Left kidney (tissue), 1 donor: ENCODE measurements at regions not wholly inside any gene's neighbourhood (a gene's known extent, or its start where the extent isn't known, plus 50 kb on each side); places are given as distances from the start of the nearest gene placed in this dataset.

ENCODE experiments used
- DNase-seq: peaks from one replicate; pipeline ENCODE4 v3.0.0-alpha.2; 2013

DNA sequence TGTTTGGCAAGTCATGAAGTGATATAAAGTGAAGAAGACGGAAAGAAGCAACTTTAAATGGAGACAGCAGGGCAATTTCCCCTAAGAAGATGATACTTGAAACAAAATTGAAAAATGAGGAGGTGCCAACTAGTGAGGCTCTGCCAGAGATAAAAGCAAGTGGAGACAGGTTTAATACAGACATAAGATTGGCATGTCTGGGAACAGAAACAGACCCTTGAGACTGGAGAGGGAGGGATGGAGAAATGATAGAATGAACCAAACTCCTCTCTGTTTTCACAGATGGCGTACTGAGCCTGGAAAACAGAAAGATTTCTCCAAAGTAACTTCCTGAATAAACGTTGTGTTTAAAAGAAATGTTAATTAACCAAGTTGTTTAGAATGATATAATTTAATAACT, 354.5 kb upstream of the ANO5 start:
- DNase-seq, result no peak

DNA sequence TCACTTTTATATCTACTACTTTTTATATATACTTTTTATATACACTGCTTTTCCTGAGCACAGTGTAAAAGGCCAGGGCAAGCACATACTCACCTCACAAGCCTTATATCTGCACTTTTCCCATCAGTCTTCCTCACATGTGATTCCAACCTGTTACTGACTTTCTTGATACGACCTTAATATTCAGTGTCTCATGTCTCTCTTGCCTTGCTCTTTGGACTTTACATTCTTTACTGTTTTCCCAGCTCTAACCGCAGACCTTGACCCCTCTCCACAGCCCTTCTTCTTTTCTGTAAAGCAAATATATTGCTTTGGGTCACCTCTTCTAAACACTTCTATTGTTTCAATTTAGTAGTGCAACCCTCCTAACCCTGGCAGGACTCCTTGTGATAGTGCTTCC, 353.1 kb upstream of the ANO5 start:
- no peak for DNase-seq

DNA sequence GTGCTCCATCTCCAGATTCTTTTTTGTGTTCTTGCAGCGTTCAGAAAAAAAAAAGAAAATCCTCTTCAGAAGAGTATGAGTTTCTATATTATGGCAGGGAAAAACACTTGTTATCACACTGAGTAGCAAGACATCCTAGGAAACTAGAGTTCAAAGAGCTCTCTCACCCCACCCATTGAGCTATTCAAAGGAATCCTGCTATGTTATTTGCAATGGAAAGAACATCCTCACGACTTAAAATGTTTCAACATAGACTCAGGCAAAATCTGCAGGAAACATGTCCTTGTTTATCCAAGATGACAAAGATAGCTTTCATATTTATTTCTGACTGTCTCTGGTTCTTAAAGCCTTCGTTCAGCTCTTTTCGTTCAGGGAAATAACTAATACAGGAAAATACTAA, 331.6 kb upstream of the ANO5 start:
- DNase-seq, result no peak

DNA sequence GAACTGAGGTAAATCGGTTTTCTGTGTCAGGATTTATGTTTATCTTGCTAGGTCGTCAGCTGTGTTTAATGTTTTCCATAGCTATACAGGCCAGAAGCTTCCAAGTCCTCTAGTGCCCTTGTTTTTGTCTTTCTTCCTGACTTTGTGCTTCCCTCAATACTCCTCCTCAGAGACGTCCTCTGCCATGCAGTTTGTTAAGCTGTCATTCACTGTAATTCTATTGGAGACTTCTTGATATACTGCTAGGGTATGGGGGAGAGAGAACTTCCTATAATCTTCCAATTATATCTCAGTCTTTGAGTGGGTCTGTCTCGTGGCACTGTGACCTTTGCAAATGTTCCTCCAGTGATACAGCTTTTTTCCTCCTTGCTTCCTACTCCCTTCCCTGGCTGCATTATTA, 327.3 kb upstream of the ANO5 start:
- no peak for DNase-seq

DNA sequence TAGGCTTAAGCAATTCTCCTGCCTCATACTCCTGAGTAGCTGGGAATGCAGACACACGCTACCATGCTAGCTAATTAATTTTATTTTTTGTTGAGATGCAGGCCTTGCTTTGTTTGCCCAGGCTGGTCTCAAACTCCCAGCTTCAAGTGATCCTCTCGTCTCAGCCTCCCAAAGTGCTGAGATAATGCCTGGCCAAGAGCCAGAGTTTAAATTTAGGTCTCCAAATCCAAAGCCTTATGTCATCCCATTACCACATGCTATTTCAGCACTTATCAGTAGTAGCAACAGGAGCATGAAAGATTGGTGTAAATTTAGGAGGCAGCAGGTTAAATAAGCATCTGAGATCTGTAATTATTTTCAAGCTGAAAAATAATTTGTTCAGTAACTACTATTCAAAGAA, 326.1 kb upstream of the ANO5 start:
- no peak for DNase-seq

DNA sequence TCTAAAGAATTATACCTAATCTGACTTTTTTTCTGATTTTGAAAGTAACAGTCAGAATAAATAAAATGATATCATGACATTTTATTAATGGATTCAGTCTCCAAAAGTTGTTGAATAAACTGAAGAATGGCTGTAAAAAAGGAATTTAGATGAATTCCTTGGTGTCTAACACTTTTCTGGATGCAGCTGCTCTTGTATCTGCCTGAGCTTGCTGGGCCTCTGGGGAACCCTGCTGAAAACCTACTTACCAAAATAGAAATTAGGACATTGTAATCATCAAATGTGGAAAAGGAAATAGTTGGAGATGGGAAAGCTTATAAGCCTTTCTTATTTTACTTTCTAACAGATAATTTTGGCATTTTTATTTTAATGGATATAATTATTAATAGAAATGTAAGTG, 315.7 kb upstream of the ANO5 start:
- no peak for DNase-seq

DNA sequence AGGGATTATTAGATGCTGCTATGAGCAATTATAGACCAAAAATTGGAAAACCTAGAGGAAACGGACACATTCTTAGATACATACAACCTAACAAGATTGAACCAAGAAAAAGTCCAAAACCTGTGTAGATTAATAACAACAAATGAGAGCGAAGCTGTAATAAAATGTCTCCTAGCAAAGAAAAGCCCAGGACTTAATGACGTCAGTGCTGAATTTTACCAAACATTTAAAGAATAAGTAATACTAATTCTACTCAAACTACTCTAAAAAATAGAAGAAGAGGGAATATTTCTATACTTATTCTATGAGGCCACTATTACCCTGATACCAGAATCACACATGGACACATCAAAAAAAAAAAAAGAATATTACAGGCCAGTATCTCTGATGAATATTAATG, 309.5 kb upstream of the ANO5 start:
- DNase-seq, result no peak

DNA sequence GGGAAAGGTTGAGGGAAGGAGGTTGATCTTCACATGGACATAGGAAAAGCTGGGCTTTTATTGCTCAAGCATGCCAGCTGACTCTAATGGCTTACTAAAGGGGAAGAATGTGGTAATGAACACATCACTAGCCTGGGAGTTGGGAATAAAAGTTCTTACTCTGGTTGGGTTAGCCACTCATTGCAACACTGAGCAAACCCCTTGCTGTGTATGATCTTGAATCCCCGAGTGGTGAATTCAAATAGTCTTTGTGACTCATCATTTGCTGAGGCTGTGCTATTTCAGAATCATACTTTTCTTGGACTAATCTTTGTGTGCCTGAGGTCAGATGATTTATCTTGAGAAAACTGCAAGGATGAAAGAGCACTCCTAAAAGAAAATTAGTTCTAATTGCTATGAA, 304.1 kb upstream of the ANO5 start:
- no peak for DNase-seq

DNA sequence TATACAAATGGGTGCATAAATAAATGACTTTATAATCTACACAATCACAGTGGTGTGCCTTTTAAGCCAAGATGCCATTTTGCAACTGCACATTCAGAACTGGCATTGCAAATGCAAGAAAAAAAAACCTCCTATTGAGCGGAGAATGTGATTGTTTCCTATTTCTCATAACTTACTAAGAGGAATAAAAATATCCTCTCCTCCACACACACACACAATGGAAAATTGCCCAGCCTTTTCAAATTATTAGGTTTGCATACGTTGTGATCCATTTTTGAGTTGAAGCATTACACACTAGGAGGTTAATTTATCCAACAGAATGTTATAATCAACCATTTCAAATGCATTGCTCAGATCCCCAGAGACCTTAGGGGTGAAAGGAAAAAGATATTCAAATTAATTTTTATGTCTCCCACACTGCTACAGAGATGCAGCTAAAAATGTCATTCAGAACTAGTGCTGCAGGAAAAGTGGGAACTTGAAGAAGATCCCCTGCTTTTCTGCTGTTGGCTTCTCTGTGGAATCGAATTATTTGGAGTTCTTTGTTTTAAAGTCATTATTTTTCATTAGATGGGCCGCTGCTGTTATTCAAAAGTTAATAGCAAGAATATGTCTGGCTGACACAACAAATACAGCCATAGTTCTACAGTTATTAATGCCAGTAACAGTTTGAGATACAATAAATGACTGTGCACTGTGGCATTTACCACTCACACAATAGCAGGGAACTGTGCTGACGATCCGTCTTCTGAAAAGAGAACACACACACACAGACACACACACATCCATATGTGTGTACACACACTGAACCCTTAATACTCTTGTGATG, 299.9 kb upstream of the ANO5 start:
- DNase-seq, result no peak

DNA sequence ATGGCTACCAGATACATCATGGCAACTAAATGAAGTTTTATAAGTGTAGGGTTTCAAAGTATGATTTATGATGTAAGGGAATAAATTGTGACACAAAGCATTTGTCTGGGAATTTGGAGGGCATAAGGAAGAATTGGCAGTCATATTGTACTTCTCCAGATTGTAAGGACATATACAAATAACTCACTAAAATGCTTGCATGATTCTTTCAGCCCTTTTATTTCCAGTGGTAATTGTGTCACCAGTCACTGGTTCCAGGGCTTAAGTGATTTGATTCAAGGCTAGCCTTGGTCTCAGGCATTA, 299.4 kb upstream of the ANO5 start:
- no peak for DNase-seq

DNA sequence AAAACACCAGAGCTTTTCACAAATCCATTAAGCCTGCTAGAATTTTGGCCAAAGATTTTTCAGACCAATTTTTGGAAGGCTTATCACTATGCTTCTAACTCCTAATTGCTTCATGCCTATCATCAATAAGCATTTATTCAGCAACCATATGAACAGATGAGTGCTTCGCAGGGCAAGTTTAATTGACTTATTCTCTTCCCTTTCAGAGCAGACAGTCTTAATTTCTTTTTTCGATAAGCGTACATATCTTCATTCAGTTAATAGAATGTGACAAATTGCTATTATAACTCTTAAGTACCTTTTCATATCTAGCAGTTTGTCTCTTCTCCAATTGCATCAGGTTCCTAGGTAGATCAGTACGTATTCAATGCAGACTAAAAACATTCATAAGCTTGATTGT, 298.4 kb upstream of the ANO5 start:
- no peak for DNase-seq

DNA sequence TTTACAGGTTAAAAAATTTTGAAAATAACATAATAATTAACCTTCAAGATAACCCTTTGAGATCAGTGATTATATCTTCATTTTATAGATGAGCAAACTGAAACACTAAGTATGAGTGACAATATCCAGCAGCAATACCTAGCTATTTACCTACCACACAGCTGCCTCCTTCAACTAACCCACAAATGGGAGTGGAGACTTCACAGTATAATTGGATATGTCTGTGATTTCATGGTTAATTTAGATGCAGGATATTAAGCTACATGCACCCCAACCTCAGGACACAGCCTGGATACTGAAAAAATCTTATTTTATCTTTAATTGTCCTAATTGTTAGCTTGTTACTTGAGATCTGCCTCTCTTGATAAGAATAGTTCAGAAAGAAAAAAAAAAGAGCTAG, 297.2 kb upstream of the ANO5 start:
- no peak for DNase-seq

DNA sequence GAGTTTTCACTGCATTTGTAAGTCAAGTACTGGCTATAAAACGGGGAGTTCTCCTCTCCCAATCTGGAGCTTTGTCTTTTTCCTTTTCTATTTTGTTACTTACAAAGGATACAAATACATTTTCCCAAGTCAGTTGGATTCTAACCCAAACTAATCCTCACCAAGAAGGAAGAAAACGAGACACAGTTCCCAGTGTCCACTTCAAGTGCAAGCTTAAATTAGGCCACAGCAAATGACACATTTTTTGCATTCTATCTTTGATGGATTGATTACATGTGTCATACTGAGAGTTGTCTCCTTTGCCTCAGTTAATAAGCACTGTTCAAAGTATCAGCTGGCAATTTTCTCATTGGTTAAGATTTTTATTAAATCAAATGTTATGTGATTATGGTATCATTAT, 296.7 kb upstream of the ANO5 start:
- no peak for DNase-seq

DNA sequence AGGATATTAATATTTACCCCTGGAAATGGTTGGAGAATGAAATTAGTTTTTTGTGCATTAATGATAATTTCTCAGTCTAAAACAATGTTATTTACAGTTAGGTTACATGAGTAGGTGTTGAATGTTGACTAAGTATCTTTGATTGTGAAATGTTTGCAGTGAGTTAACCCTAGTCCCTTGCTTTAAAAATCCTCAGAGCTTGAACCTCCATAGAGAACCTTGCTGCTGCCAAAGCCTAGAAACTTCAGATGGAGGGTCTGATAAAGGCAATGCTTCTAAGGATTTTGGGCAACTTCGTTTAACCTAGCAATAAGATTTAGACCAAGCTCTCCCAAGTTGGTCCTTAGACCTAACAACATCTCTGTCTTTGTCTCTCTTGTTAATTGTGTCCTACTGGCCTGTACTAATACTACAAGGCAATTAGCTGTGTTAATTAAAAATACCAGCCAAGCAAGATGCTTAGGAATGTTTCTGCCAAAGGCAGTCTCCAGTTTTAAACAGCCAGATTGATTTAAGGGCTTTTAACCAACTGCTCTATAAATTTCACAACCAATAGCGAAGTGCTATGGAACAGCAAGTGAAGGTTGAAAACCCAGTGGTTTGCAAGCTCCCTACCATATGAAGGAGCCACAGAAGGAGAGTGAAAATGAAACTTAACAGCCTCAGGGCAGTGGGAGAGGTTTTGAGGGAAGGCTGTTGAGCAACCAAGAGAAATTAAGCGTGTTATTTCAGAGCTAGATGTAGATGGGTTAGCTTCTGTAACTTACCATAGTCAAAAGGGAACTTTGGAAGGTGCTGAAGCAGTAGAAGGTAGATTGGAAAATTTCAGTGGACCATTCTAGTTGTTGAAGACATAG, 295.9 kb upstream of the ANO5 start:
- no peak for DNase-seq

DNA sequence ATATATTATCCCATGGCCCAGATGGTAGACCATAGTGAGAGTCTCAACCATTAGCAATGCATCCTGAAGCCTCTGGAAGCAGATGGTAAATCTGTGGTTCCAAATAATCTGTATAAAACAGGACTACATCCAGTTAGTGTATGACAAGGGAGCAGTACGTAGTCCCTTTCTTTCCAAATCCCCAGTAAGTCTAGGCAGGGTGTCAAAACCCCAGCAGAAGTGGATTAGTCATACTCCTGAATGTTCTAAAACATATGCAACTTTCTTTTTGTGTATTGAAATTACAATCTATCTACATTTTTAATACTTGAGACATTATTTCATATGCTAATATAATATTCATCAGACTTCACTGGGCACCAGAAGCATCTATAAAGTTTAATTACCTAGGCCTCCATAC, 295.1 kb upstream of the ANO5 start:
- no peak for DNase-seq

DNA sequence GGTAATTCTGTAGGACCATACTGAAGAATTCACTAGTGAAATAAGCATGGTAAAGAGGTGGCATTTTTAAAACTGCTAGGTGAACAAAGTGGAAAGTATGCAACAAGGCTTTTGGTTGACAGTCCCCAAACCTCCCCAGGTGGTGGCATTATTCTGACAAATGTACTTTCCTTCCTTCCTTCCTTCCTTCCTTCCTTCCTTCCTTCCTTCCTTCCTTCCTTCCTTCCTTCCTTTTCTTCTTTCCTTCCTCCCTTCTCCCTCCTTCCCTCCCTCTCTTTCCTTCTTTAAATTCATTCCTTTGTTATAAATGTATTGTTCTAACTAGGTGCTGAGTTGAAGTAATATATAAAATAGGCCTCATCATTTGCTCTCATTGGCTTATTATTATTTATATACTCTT, 284.7 kb upstream of the ANO5 start:
- no peak for DNase-seq

DNA sequence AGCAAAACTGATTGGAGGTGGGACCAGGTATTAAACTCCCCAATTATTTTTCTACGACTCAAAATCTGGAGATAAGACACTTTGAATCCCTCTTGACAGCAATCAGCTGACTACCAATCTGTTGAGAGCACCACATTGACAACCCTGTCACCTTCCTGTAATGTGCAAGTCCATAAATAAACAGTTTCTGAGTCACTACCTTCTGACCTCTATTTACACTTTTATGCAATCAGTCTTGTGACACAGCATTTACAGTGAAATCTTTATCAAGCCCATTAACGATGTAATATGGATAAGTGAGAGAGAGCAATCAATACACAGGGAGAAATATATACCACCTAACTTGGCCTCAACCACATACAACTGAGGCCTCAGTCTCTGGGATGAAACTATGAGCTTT, 283.7 kb upstream of the ANO5 start:
- no peak for DNase-seq

DNA sequence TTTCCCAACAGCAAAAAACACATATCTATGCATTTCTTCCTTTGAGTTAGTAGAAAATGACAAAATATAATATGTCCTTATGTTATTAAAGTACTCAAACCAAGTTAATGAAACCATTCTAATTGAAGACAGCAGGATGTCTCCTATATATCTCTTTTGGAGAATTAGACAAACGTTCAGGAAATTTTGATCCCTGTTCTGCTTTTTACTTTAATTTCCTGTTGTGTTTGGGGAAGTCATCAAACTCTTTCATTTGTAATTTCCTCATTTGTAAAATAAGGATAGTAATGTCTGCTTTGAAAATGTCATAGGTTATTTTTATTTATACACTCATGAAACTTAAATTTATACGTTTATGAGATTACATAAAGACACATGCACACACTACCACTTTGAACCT, 281.8 kb upstream of the ANO5 start:
- no peak for DNase-seq

DNA sequence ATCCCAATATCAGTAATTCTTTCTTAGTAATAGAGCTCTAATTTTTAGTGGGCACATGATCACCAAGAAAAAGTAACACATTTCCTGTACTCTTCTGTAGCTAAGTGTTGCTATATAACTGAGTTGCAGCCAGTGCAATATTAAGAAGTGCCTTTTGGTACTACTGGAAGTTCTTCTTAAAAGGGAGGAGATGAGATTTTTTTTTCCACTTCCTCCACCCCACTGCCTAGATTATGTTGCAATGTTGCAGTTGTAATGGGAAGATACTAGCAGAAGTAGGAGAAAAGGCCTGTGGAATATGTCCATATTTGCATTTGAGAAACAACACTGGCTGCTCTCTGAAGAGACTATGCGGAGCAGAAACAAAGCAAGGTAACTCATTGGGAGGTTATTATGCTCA, 280.6 kb upstream of the ANO5 start:
- DNase-seq, result no peak

DNA sequence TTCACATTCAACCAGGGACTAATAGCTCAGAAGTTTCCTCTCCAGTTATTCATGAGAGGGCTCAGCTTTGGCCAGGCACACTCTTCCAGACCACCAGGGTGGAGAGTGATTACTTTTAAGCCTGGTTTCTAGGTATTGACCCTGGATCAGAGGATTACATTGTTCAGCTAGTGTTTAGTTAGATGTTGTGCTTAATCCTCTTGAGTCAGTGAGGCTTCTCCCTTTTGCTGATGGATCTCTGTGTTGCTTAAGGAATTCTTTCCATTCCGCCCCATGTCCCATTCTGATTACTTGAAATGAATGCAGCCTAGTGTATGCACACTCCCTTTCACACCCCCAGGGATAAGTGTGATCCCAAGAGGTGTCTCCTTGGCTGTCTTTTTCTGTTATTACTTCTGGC, 271.7 kb upstream of the ANO5 start:
- no peak for DNase-seq

DNA sequence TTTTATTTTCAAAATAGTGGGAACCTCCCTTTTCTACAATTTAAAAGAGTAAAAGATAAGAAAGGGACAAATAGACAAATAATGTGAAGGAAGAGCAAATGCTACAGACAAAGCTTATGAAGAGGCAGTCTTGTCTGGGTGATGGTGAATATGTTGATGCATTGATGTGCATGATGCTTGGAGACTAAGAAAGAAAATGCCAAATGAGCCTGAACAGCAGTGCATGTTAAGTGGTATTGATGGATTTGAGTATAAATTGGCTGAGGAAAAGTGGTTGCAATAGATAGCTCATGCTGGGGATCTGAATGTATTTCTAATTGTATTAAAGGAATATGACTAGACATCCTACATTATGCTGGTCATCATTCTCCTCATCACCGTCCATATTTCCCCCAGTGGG, 268.6 kb upstream of the ANO5 start:
- DNase-seq, result no peak

DNA sequence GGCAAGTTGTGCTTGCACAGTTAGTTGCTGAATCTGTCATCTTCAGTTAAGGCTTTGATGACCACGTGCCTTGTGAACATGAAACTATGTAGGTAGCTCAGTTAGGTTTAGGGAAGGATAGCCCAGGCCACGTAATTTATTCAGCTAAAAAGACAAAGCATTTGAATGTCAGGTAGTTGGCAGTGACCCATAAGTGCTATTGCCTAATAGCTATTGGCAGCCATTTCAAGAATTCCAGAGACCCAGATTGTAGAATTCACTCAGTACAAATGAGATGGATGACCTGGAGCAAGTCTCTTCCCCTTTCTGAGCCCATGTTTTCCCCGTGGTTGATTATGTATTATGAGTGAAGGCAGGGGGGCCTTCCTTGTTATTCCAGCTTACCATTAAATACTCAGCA, 265.3 kb upstream of the ANO5 start:
- no peak for DNase-seq

DNA sequence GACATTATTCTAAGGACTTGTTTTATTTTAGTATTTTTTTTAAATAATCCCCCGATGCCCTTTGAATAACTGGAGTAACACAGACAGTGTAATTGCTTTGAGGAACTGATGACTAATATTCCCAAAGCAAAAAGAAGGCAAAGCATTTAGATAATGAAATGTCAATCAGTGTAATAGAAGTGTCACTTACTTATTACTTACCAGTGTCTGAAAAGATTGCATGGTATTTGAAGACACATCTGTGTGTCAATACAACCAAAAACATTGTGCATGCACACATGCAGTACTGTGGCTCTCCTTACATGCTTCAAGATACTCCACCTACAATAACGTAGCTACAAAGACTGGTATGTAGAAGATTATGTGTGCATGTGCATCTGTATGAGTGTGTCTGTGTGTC, 264.0 kb upstream of the ANO5 start:
- no peak for DNase-seq

DNA sequence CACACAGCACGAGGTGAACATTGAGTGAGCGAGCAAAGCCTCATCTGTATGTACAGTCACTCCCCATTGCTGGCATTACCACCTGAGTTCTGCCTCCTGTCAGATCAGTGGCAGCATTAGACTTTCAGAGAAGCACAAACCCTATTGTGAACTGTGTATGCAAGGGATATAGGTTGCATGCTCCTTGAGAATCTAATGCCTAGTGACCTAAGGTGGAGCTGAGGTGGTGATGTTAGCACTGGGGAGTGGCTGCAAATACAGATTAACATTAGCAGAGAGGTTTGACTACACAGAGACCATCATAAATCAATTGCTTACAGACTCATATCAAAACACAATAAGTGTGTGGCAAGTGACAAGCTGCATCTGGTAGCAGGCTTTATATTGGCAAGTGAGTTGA, 262.5 kb upstream of the ANO5 start:
- no peak for DNase-seq
